K562 (cell line): ENCODE measurements at regions not wholly inside any gene's neighbourhood (a gene's known extent, or its start where the extent isn't known, plus 50 kb on each side); places are given as distances from the start of the nearest gene placed in this dataset.

Experiments
- ATAC-seq: fragments of 200-7000 bp; cut with Tn5 transposase; 3 replicates; pipeline ENCODE4 v1.9.1; 2020; ENCODE audit warnings: moderate library complexity
- BruUV-seq: library from RNA; stranded (reverse); fragments of 400-500 nt; replicated peaks from 2 replicates; lab custom pipeline; 2021; lab: Mats Ljungman, UMichigan
- CTCF ChIA-PET: fragments of 300-600 bp; formaldehyde crosslinking; extraction: SDS; loops from one replicate; lab custom pipeline; 2021; ENCODE audit warnings: low intra/inter-chr PET ratio; lab: Yijun Ruan, JAX
- POLR2A ChIA-PET: fragments of 300-600, 350-650 bp; sonication (Branson Sonifier 250); formaldehyde crosslinking; extraction: SDS; loops from one replicate; lab custom pipeline; 2021; ENCODE audit warnings: antibody characterized with exemption, inconsistent platforms; lab: Yijun Ruan, JAX
- DNase-seq, 4 experiments: peaks; one replicate each; pipeline versions ENCODE4 v3.0.0 to v3.0.0-alpha.2; 2011 to 2018; ENCODE audit warnings: low spot score in 3 of 4, mixed read lengths in 3 of 4; ENCODE audit errors: extremely low read depth in 1 of 4
- FAIRE-seq: peaks from 2 replicates; lab custom pipeline; 2011; peaks lifted over from hg19 to GRCh38; lab: Jason Lieb, UNC
- H2AFZ ChIP-seq: 2 replicates; pipeline ENCODE4 v1.6.0; 2011; ENCODE audit warnings: low read depth, low read length, control low read depth, inconsistent platforms
- H3K27ac ChIP-seq: fragments of 200-600 bp; 3 replicates; pipeline ENCODE4 v1.8.0; 2011; ENCODE audit warnings: low read depth, mild to moderate bottlenecking, control low read depth, inconsistent platforms, low read length, moderate library complexity, mixed read lengths; ENCODE audit errors: extremely low read depth
- H3K27me3 ChIP-seq, 2 experiments: fragments of 300-600 bp in 1 of 2; 2 replicates in 1 of 2; 3 replicates in 1 of 2; pipeline versions ENCODE4 v1.6.0 to v1.8.0; 2011; ENCODE audit warnings: inconsistent platforms in 2 of 2, low read length in 2 of 2, mild to moderate bottlenecking in 1 of 2, mixed read lengths in 1 of 2, moderate library complexity in 1 of 2; ENCODE audit not compliant: control insufficient read depth in 2 of 2, insufficient read depth in 2 of 2
- H3K36me3 ChIP-seq: fragments of 300-600 bp; 3 replicates; pipeline ENCODE4 v1.8.0; 2011; ENCODE audit warnings: mild to moderate bottlenecking, low read length, inconsistent platforms; ENCODE audit not compliant: control insufficient read depth, insufficient read depth
- H3K4me1 ChIP-seq, 2 experiments: fragments of 200-600 bp in 1 of 2; replicated peaks in 1 of 2; 2 replicates in 1 of 2; 3 replicates in 1 of 2; pipeline versions ENCODE4 v1.5.1 to v1.8.0; 2011; ENCODE audit warnings: inconsistent platforms in 2 of 2, low read length in 2 of 2, mild to moderate bottlenecking in 1 of 2, mixed read lengths in 1 of 2, moderate library complexity in 1 of 2; ENCODE audit not compliant: control insufficient read depth in 2 of 2, insufficient read depth in 2 of 2
- H3K4me2 ChIP-seq: 2 replicates; pipeline ENCODE4 v1.6.1; 2011; ENCODE audit warnings: low read length, control low read depth, inconsistent platforms, mixed read lengths; ENCODE audit not compliant: insufficient read depth
- H3K4me3 ChIP-seq: fragments of 200-600 bp; sonication (generic), shearing (Covaris generic); 2 replicates; pipeline ENCODE4 v1.5.1; 2016; ENCODE audit warnings: control low read depth, inconsistent platforms
- H3K79me2 ChIP-seq: fragments of 200-600 bp; 3 replicates; pipeline ENCODE4 v1.8.0; 2011; ENCODE audit warnings: low read length, inconsistent platforms; ENCODE audit not compliant: control insufficient read depth, insufficient read depth
- H3K9ac ChIP-seq, 2 experiments: 2 replicates each; pipeline versions ENCODE4 v1.6.0 to v1.6.1; 2011; ENCODE audit warnings: low read depth in 2 of 2, low read length in 2 of 2, control low read depth in 1 of 2, inconsistent platforms in 1 of 2, mild to moderate bottlenecking in 1 of 2, mixed read lengths in 1 of 2; ENCODE audit not compliant: insufficient read depth in 1 of 2
- H3K9me1 ChIP-seq: one replicate; pipeline ENCODE4 v1.6.0; 2011; ENCODE audit warnings: inconsistent platforms, mild to moderate bottlenecking, low read length, moderate library complexity; ENCODE audit not compliant: control insufficient read depth, insufficient read depth
- H3K9me3 ChIP-seq: replicated peaks from 2 replicates; pipeline ENCODE4 v1.5.1; 2011; ENCODE audit warnings: low read depth, low read length, inconsistent platforms; ENCODE audit not compliant: control insufficient read depth, insufficient read depth
- H4K20me1 ChIP-seq: replicated peaks from 2 replicates; pipeline ENCODE4 v1.6.1; 2011; ENCODE audit warnings: low read length, inconsistent platforms, mixed read lengths; ENCODE audit not compliant: control insufficient read depth, insufficient read depth
- BACH1 ChIP-seq: fragments of 200-800 bp; sonication (Bioruptor generic); IDR thresholded peaks from 2 replicates; pipeline ENCODE4 v1.6.1; 2016; ENCODE audit warnings: missing genetic modification characterization, missing compliant biosample characterization
- CC2D1A ChIP-seq: fragments of 450-650 bp; IDR thresholded peaks from 2 replicates; pipeline ENCODE4 v1.6.1; 2017; ENCODE audit warnings: mild to moderate bottlenecking
- E4F1 ChIP-seq: fragments of 250-450 bp; sonication (Bioruptor Pico); IDR thresholded peaks from 2 replicates; pipeline ENCODE4 v1.5.0; 2021; ENCODE audit warnings: mild to moderate bottlenecking, borderline replicate concordance
- HNRNPK ChIP-seq: fragments of 200-400 bp; formaldehyde crosslinking; IDR thresholded peaks from one replicate; pipeline ENCODE4 v1.6.1; 2018; ENCODE audit warnings: mild to moderate bottlenecking, low read depth, low read length; ENCODE audit not compliant: poor library complexity, severe bottlenecking
- MAFF ChIP-seq: IDR thresholded peaks from 2 replicates; pipeline ENCODE4 v1.6.1; 2012; ENCODE audit warnings: low read length, improper control_type of control experiment
- MAFK ChIP-seq: IDR thresholded peaks from 2 replicates; pipeline ENCODE4 v1.6.1; 2011; ENCODE audit warnings: low read length, improper control_type of control experiment
- MECOM ChIP-seq: fragments of 250-450 bp; sonication (Bioruptor Pico); IDR thresholded peaks from 2 replicates; pipeline ENCODE4 v1.8.0; 2022; ENCODE audit warnings: inconsistent platforms
- MNT ChIP-seq, 2 experiments: fragments of 450-650 bp; conservative IDR thresholded peaks; 2 replicates each; pipeline ENCODE4 v1.6.1; 2017; ENCODE audit warnings: mild to moderate bottlenecking in 2 of 2, moderate library complexity in 2 of 2
- NFE2 ChIP-seq: IDR thresholded peaks from 2 replicates; pipeline ENCODE4 v1.6.1; 2014; ENCODE audit warnings: antibody characterized with exemption, low read depth
- NFE2L1 ChIP-seq: fragments of 450-650 bp; IDR thresholded peaks from 2 replicates; pipeline ENCODE4 v1.6.1; 2016; ENCODE audit warnings: missing genetic modification characterization, low read depth, mild to moderate bottlenecking, missing compliant biosample characterization, moderate library complexity, borderline replicate concordance
- SIRT6 ChIP-seq: IDR thresholded peaks from one replicate; pipeline ENCODE4 v1.6.1; 2012; ENCODE audit warnings: low read depth, mild to moderate bottlenecking, control low read depth, inconsistent platforms, low read length, moderate library complexity
- SMARCE1 ChIP-seq: fragments of 450-650 bp; IDR thresholded peaks from 2 replicates; pipeline ENCODE4 v1.7.1; 2016; ENCODE audit warnings: mild to moderate bottlenecking
- TCF7 ChIP-seq: sonication (generic); IDR thresholded peaks from 2 replicates; pipeline ENCODE4 v1.6.1; 2016; ENCODE audit warnings: antibody characterized with exemption, borderline replicate concordance
- ZKSCAN8 ChIP-seq: fragments of 200-800 bp; sonication (Bioruptor generic); IDR thresholded peaks from 2 replicates; pipeline ENCODE4 v1.6.1; 2016; ENCODE audit warnings: missing genetic modification characterization, missing compliant biosample characterization
- ZNF316 ChIP-seq: fragments of 450-650 bp; IDR thresholded peaks from 2 replicates; pipeline ENCODE4 v1.6.1; 2016
- ZNF717 ChIP-seq: fragments of 250-450 bp; sonication (Bioruptor Pico); IDR thresholded peaks from 2 replicates; pipeline ENCODE4 v1.5.0; 2021
- WGBS: fragments of 100-300 bp; shearing (Covaris generic); methylation state at CpG from one replicate; pipeline ENCODE4 v1.1.6; 2016; ENCODE audit warnings: low coverage, mixed read lengths; ENCODE audit not compliant: insufficient coverage; ENCODE audit errors: missing lambda C conversion rate; 5-methylcytosine and 5-hydroxymethylcytosine counted together
- in situ Hi-C: fragments of 300-500 bp; cut with MboI; formaldehyde crosslinking; loops from 4 replicates; pipeline ENCODE4 v1.15.0; 2018; ENCODE audit warnings: inconsistent platforms, mixed read lengths
- intact Hi-C: fragments of 100-400 bp; cut with micrococcal nuclease; formaldehyde crosslinking; loops from 2 replicates; pipeline ENCODE4 v1.14.2; 2022

- ATAC-seq: no peak
- 0% methylated on average over 3 of the region's 3 CpGs for WGBS
- intact Hi-C loops (no loop called here), in situ Hi-C loops (no loop called here)
- Histone ChIP-seq H3K27me3 (no peaks in the 10 kb centered on the region), H4K20me1 (no peaks in the 10 kb centered on the region), H3K4me2 (no peak overlapping the region), H3K9ac (no peak overlapping the region), H3K4me1 (no peaks in the 10 kb centered on the region), H3K9me3 (no peaks in the 10 kb centered on the region), H3K9me1 (no peaks in the 10 kb centered on the region), H3K36me3 (no peaks in the 10 kb centered on the region), H3K27ac (no peak overlapping the region), H3K79me2 (no peaks in the 10 kb centered on the region), H3K4me3 (no peak overlapping the region), H2AFZ (no peak overlapping the region)
- FAIRE-seq: no peak
- CTCF ChIA-PET: no interaction called here
- no peak for DNase-seq
- POLR2A ChIA-PET: no interaction called here
- BruUV-seq: no TSS peak
- TF ChIP-seq ZNF316 (peak; percentile 94), TCF7 (no peak), BACH1 (no peak), SIRT6 (no peak), MAFK (peak; percentile 99), ZNF717 (CRISPR knock-in tag) (no peak), SMARCE1 (no peak), E4F1 (CRISPR knock-in tag) (no peak), NFE2L1 (tag) (peak; percentile 43; the same call in 1 of the 2 replicates), NFE2 (peak; percentile 41; the same call in 1 of the 2 replicates), MNT (conservative IDR thresholded peaks at IDR 0.05) (no peak), HNRNPK (no peak), CC2D1A (no peak), MECOM (CRISPR knock-in tag) (no peak), ZKSCAN8 (CRISPR knock-in tag) (no peak), MAFF (peak; percentile 99)
These were observed 234.6 kb downstream of the PARP8 start for GRCh38 chr5:50900952-50901510.
